GM18499 (cell line): ENCODE measurements at regions not wholly inside any gene's neighbourhood (a gene's known extent, or its start where the extent isn't known, plus 50 kb on each side); places are given as distances from the start of the nearest gene placed in this dataset.

Experiments
- ATAC-seq: cut with Tn5 transposase; IDR thresholded peaks from one replicate; pipeline ENCODE4 v1.9.1; 2021; ENCODE audit warnings: moderate number of reproducible peaks; ENCODE audit not compliant: insufficient read depth, unreplicated experiment

GRCh38 chr3:147832611-147833010 lies 423.4 kb downstream of the ZIC1 start:
- no peak for ATAC-seq

- no peak for ATAC-seq
These were observed 427.2 kb downstream of the ZIC1 start for GRCh38 chr3:147836330-147836729.

GRCh38 chr3:147838652-147839051 lies 429.5 kb downstream of the ZIC1 start:
- ATAC-seq, result no peak

- ATAC-seq, result no peak
These were observed 434.2 kb downstream of the ZIC1 start for GRCh38 chr3:147843331-147843730.

GRCh38 chr3:147846293-147846692 lies 437.1 kb downstream of the ZIC1 start:
- ATAC-seq, result no peak

- no peak for ATAC-seq
These were observed 437.8 kb downstream of the ZIC1 start for GRCh38 chr3:147846854-147847478.

GRCh38 chr3:147851062-147851461 lies 441.9 kb downstream of the ZIC1 start:
- no peak for ATAC-seq

GRCh38 chr3:147854542-147854941 lies 445.4 kb downstream of the ZIC1 start:
- no peak for ATAC-seq

- no peak for ATAC-seq
These were observed 455.7 kb downstream of the ZIC1 start for GRCh38 chr3:147864754-147865354.

- ATAC-seq, result no peak
These were observed 457.4 kb downstream of the ZIC1 start for GRCh38 chr3:147866561-147866960.

- no peak for ATAC-seq
These were observed 463.4 kb downstream of the ZIC1 start for GRCh38 chr3:147872568-147872967.

GRCh38 chr3:147875498-147875897 lies 466.3 kb downstream of the ZIC1 start:
- no peak for ATAC-seq

- ATAC-seq, result no peak
These were observed 472.8 kb downstream of the ZIC1 start for GRCh38 chr3:147881933-147882332.

GRCh38 chr3:147886879-147887278 lies 477.7 kb downstream of the ZIC1 start:
- ATAC-seq, result no peak

GRCh38 chr3:147887797-147888196 lies 478.6 kb downstream of the ZIC1 start:
- no peak for ATAC-seq

- no peak for ATAC-seq
These were observed 480.9 kb downstream of the ZIC1 start for GRCh38 chr3:147890114-147890513.

GRCh38 chr3:147895509-147895908 lies 486.3 kb downstream of the ZIC1 start:
- ATAC-seq, result no peak

- ATAC-seq, result no peak
These were observed 491.7 kb downstream of the ZIC1 start for GRCh38 chr3:147900851-147901250.

- no peak for ATAC-seq
These were observed 493.9 kb downstream of the ZIC1 start for GRCh38 chr3:147903026-147903425.

- no peak for ATAC-seq
These were observed 495.3 kb downstream of the ZIC1 start for GRCh38 chr3:147904421-147904820.

GRCh38 chr3:147906285-147906684 lies 497.1 kb downstream of the ZIC1 start:
- no peak for ATAC-seq

GRCh38 chr3:147914532-147914931 lies 505.4 kb downstream of the ZIC1 start:
- ATAC-seq, result no peak
